HL-60 (cell line): ENCODE measurements at regions not wholly inside any gene's neighbourhood (a gene's known extent, or its start where the extent isn't known, plus 50 kb on each side); places are given as distances from the start of the nearest gene placed in this dataset.

Source experiments
- DNase-seq, 2 experiments: peaks; one replicate each; pipeline ENCODE4 v3.0.0-alpha.2; 2010 to 2020; ENCODE audit warnings: low read depth in 1 of 2, low spot score in 1 of 2
- H3K27ac ChIP-seq: fragments of 250-450 bp; sonication (Bioruptor Pico); replicated peaks from 2 replicates; pipeline ENCODE4 v1.5.1; 2020; ENCODE audit warnings: mild to moderate bottlenecking, moderate library complexity
- H3K27me3 ChIP-seq: fragments of 250-450 bp; sonication (Bioruptor Pico); 2 replicates; pipeline ENCODE4 v1.5.1; 2021; ENCODE audit warnings: mild to moderate bottlenecking, moderate library complexity; ENCODE audit not compliant: insufficient read depth, poor library complexity, severe bottlenecking
- H3K4me3 ChIP-seq: replicated peaks from 2 replicates; pipeline ENCODE4 v1.5.1; 2011; ENCODE audit warnings: mild to moderate bottlenecking, control low read depth, low read length; ENCODE audit not compliant: insufficient read depth
- CTCF ChIP-seq: IDR thresholded peaks from one replicate; pipeline ENCODE4 v1.5.1; 2011; ENCODE audit warnings: low read length, control low read depth, inconsistent platforms; ENCODE audit not compliant: insufficient read depth
- GABPA ChIP-seq: IDR thresholded peaks from 2 replicates; pipeline ENCODE4 v1.6.1; 2012; ENCODE audit warnings: low read depth
- POLR2AphosphoS5 ChIP-seq: IDR thresholded peaks from 2 replicates; pipeline ENCODE4 v1.6.1; 2012; ENCODE audit warnings: low read depth
- REST ChIP-seq: IDR thresholded peaks from 2 replicates; pipeline ENCODE4 v1.6.1; 2012; ENCODE audit warnings: low read depth; ENCODE audit not compliant: insufficient replicate concordance
- SPI1 ChIP-seq: IDR thresholded peaks from 2 replicates; pipeline ENCODE4 v1.6.1; 2012; ENCODE audit warnings: low read depth, mild to moderate bottlenecking, borderline replicate concordance

GRCh38 chr10:52869864-52870263 lies 97.3 kb upstream of the MBL2 start:
- no peak for DNase-seq
- TF ChIP-seq REST (no peak), CTCF (no peak), SPI1 (no peak), POLR2AphosphoS5 (no peak), GABPA (no peak)
- no peak overlapping the region for H3K27ac ChIP-seq
- no peak overlapping the region for H3K4me3 ChIP-seq
- no peaks in the 10 kb centered on the region for H3K27me3 ChIP-seq

- no peak overlapping the region for H3K27ac ChIP-seq
- H3K27me3 ChIP-seq: no peaks in the 10 kb centered on the region
- no peak overlapping the region for H3K4me3 ChIP-seq
- TF ChIP-seq POLR2AphosphoS5 (no peak), REST (no peak)
- no peak for DNase-seq
Measured at GRCh38 chr10:52865213-52865612, 92.6 kb upstream of the MBL2 start.

- no peak overlapping the region for H3K27ac ChIP-seq
- no peak for TF ChIP-seq REST
- TF ChIP-seq POLR2AphosphoS5: no peak
- no peak for TF ChIP-seq SPI1
- TF ChIP-seq GABPA: no peak
- TF ChIP-seq CTCF: no peak
- no peaks in the 10 kb centered on the region for H3K27me3 ChIP-seq
- H3K4me3 ChIP-seq: no peak overlapping the region
- no peak for DNase-seq
Measured at GRCh38 chr10:52864201-52865106, 91.9 kb upstream of the MBL2 start.
